Right lobe of liver (tissue), 4 donors: ENCODE measurements at regions not wholly inside any gene's neighbourhood (a gene's known extent, or its start where the extent isn't known, plus 50 kb on each side); places are given as distances from the start of the nearest gene placed in this dataset.

Source experiments
- CTCF ChIP-seq, 4 donors: fragments of 200-600 bp in 3 of 4; fragments of 450-650 bp in 1 of 4; IDR thresholded peaks; one replicate each; pipeline versions ENCODE4 v1.5.1 to v1.8.0; 2016 to 2022; ENCODE audit warnings: antibody characterized with exemption in 4 of 4, mild to moderate bottlenecking in 2 of 4
- POLR2A ChIP-seq: fragments of 450-650 bp; IDR thresholded peaks from one replicate; pipeline ENCODE4 v1.6.1; 2017; ENCODE audit warnings: antibody characterized with exemption, mild to moderate bottlenecking
- donor health status: DM: no; HTN: no; CAD: no.
- donor health status: DM: no; HTN: no; CAD: no.
- donor health status: DM: no; HTN: yes; CAD: no.

GRCh38 chr6:68169922-68170321 lies 465.2 kb upstream of the ADGRB3 start:
- TF ChIP-seq POLR2A (no peak), CTCF (IDR thresholded peaks at IDR 0.05) (no peak)
